ENCODE measurements at regions not wholly inside any gene's neighbourhood (a gene's known extent, or its start where the extent isn't known, plus 50 kb on each side); places are given as distances from the start of the nearest gene placed in this dataset.

DNA sequence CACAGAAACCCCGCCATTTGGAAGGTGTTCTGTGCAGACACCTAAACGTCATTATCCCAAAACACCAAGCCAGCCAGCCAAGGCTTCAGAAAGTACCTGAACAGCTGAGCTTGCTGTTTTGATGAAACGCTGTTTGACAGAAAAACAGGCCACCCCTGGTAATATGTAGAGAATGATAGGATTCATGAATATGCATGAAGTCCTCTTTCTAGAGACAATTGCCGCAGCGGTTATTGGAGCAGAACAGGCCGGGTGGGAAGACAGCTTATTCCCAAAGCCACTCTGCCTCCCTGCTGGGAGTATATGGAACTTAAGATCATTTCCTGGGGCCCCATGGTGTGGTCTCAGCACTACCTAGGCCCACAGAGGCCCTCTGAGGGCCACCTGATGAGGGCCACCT lies 229.5 kb downstream of the UQCRFS1 start:
- in situ Hi-C loops (cut with MboI; ENCODE audit: low sequenced_read_pairs), result no loop called here

DNA sequence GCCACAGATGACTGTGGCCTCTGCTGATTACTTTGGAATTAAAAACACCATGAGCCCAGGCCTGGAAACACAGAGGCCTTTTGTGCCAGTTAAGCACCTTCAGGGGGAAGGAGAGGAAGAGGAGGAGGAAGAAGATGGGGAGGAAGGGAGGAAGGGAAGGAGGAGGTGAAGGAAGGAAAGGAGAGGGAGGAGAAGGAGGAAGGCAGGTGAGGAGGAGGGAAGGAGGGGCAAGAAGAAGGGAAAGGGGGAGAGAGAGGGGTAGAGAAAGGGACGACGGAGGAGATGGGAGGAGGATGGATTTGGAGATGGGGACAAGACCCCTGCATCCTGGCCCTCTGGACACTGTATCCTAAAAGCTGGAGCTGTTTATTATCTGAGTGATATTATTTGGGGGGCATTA lies 231.0 kb downstream of the UQCRFS1 start:
- in situ Hi-C loops (cut with MboI; ENCODE audit: low sequenced_read_pairs), result no loop called here

DNA sequence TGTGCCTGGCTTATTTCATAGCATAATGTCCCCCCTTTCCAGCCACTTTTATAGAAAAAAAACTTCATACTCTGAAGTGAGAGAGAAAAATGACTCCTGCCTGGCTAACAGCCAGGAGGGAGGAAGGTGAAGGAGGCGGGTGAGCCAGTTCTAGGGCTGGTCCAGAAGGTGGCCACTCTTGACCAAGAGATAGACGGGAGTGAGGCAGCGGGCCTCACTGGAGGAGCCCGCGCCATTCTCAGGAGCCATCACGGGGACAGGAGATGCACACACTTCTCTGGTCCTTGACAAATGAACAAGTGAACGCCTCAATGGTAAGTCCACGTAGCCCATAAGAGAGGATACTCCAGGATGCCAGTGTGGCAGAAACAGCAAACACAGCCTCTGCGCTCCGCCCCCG lies 231.4 kb downstream of the UQCRFS1 start:
- in situ Hi-C loops (cut with MboI; ENCODE audit: low sequenced_read_pairs), result no loop called here

- in situ Hi-C loops (cut with MboI; ENCODE audit: low sequenced_read_pairs), result no loop called here
Measured at GRCh38 chr19:28980236-28980868, 232.6 kb downstream of the UQCRFS1 start.

DNA sequence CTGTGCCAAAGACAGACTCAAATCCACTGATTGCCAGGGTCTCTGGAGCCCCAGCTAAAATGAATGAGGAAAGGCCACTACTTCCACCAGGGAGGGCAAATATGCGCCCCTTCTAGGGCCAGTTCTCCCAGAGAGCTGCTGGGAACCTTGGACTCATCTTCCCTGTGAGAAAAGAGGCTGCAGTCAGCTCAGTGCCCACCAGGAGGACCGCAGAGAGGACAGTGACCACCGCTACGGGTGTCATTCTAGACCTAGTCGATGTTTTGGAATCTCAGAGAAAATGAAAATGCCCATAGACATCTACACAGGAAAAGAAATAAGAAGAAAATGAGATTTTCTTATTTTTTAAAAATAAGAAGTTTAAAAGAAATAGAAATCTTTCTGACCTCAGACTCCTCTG lies 235.1 kb downstream of the UQCRFS1 start:
- in situ Hi-C loops (cut with MboI; ENCODE audit: low sequenced_read_pairs), result no loop called here

DNA sequence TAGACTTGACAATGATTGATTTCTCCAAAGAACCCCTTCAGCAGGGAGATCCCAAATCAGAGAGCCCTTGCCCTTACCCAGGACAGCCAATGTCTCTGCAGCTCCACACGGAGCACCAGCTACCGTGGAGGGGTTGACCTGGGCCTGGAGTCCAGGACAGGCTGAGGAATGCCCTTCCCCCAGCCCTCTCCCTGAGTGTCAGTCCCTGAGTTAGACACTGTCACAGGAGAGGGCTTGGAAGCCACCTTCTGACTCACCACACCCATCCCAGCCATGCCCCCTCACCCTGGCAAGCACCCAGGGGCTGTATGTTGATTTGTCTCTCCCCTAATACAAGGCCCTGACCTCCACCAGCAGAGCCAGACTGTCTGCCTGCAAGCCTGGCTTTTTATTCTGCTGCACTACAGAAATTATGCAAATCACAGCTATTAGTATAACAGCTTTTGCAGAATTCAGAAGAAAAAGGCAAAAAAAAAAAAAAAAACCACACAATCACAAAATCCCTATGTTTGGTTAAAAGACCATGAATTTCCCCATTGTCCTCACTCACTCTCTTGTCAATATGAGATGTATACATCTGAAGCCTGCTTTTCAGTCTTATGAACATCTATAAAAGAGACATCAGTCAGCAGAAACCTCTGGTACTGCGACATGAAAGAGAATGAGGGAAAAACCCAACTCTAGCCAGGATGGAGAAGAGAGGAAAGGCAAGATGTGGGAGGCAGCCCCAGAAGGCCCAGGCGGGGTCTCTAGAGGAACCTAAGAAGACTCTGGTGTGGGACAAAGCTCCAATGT lies 240.7 kb downstream of the UQCRFS1 start:
- in situ Hi-C loops (cut with MboI; ENCODE audit: low sequenced_read_pairs), result no loop called here

DNA sequence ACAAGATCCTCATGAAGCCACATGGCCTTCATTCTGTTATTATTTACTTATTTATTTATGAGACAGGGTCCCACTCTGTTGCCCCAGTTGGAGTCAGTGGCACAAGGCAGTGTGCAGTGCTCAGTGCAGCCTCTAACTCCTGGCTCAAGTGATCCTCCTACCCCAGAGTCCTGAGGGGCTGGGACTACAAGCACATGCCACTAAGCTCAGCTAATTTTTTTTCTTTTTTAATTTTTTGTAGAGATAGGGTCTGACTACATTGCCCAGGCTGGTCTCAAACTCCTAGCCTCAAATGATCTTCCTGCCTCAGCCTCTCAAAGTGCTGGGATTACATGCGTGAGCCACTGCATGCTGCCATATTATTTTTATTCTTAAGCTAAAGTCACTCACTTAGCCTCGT lies 241.4 kb downstream of the UQCRFS1 start:
- in situ Hi-C loops (cut with MboI; ENCODE audit: low sequenced_read_pairs), result no loop called here

GRCh38 chr19:28971049-28971448 lies 241.9 kb downstream of the UQCRFS1 start:
- in situ Hi-C loops (cut with MboI; ENCODE audit: low sequenced_read_pairs), result no loop called here

DNA sequence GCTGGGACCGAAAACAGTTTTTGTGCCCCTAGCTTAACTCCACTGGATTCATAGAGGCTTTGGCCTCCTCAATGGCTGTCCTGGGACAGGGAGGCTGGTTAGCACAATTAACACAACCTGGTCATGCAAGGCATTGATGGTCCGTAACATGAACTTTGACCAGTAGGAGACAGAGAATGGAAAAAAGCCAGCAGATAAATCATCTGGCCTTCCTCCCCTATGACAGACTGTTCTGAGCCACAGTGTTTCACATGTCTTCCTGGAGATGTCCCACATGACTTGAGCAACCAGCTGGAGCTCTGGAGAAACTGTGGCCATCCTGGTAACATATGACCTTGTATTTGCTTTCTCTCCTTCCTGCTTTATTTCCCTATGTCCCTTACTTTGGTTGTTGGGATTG lies 244.2 kb downstream of the UQCRFS1 start:
- in situ Hi-C loops (cut with MboI; ENCODE audit: low sequenced_read_pairs), result no loop called here

- in situ Hi-C loops (cut with MboI; ENCODE audit: low sequenced_read_pairs), result no loop called here
Measured at GRCh38 chr19:28966737-28967399, 246.1 kb downstream of the UQCRFS1 start.

- in situ Hi-C loops (cut with MboI; ENCODE audit: low sequenced_read_pairs), result no loop called here
Measured at GRCh38 chr19:28964500-28964899, 248.5 kb downstream of the UQCRFS1 start.

DNA sequence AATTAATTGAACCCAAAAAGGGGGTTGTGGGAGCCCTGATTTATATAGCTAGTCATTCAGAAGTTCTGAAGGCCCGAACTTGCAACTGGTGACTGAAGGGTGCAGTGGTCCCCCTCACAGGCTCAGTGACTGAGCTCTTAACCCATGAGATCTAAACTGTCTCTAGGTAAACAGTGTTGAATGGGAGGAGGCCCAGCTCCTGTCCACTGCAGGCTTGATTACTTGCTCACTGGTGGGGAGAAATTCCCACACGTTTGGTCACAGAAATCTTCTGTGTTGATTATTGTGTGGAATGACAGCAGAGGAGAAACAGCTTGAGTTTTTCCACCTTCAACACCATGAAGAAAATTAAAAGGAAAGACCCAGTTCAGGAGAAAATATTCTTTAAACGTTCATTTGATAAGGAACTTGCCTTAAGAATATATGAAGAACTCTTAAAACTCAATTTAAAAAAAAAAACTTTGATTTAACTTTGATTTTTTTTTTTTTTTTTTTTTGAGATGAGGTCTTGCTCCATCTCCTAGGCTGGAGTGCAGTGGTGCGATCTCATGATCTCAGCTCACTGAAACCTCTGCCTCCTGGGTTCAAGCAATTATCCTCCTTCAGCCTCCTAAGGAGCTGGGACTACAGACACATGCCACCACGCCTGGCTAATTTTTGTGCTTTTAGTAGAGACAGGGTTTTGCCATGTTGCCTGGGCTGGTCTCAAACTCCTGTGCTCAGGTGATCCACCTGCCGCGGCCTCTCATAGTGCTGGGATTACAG lies 249.3 kb downstream of the UQCRFS1 start:
- in situ Hi-C loops (cut with MboI; ENCODE audit: low sequenced_read_pairs), result no loop called here

DNA sequence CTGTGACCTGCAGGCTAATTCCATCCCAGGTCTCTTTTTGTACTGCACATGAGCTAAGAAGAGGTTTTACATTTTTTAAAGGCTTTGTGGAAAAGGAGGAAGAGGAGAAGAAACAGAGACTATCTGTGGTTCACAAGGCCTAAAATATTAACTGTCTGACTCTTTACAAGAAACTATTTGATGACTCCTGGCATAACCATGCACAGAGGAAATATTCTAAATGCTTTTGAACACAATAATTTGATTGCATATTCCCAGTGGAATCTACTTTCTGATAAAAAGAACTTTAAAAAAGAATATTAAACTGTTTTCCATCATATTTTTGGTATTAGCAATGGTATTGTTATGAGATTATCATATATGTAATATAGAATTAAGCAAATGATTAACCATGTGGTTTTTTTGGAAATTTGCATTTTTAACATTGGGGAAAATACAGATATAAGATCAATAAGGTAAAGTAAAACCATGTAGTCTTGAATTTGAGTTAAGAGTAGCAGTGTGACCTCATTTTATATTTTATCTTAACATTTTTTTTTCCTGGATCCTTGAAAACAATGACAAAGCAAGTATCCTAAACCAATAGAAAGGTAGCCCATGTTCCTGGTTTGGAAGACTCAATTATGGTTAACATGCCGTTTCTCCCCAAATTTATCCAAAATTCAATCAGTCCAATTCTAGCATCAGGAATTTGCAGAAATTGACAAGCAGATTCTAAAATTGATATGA lies 251.0 kb downstream of the UQCRFS1 start:
- in situ Hi-C loops (cut with MboI; ENCODE audit: low sequenced_read_pairs), result no loop called here

DNA sequence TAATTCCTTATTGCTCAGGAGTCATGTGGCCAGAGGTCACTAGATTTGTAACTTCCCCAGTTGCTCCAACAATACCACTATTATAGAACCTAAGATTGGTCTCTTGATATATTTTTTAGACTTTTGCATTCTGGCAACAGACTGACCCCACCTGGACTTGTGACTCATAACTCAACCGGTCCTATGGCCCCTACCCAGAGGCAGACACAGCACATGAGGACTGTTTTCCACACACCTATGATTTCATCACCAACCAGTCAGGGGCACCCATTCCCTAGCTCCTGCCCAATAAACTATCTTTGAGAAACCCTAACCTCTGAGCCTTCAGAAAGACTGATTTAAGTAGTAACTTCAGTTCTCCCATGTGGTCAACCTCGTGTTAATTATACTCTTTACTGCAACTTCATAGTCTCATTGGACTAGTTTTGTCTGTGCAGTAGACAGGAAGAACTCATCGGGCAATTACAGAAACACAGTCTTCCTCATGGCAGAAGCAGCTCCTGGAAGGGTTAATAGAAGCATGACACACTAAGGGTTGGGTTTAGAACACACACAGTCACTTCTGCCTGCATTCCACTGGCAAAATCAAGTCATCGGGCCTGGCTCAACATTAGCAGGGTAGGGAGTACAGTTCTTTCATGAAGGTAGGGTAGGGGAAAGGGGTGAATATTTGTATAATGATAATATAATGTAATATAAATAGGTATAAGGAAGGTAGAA lies 251.8 kb downstream of the UQCRFS1 start:
- in situ Hi-C loops (cut with MboI; ENCODE audit: low sequenced_read_pairs), result no loop called here

DNA sequence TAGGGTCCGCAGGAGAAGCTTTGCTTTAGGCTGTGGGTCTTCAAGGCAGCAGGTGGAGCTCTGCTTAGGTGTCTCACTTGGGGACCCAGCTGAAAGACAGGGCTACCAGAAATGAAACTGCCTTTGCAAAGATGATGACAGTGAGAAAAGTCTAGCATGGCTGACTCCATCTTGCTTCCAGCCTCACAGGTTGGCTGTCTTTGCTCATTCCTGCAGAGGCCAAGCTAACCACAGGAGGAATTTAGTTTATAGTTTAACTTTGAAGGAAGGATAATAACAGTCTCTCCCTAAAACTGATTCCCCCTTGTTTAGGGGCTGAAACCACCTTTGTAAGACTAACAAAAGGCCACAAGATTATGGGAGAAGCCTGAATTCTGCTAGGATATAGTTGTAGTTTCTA lies 252.4 kb downstream of the UQCRFS1 start:
- in situ Hi-C loops (cut with MboI; ENCODE audit: low sequenced_read_pairs), result no loop called here

DNA sequence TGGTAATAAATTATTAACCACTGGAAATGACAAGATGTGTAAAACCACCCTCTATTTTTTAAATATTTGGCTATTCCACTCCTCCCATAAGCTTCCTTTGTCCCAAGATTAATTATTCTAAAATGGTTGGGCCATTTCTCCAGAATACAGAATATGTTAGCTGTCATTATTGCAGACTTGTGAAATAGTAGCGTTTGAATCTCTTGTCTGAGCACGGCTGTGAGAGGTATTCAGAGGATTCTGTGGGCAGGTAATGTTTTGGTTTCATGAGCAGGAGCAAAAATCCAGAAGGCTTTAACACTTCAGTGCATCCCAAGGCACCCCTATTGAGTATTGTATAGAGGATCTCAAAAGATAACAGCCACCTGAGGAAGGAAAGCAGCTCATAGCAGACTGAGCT lies 256.0 kb downstream of the UQCRFS1 start:
- in situ Hi-C loops (cut with MboI; ENCODE audit: low sequenced_read_pairs), result no loop called here

GRCh38 chr19:28956421-28956820 lies 256.5 kb downstream of the UQCRFS1 start:
- in situ Hi-C loops (cut with MboI; ENCODE audit: low sequenced_read_pairs), result no loop called here

DNA sequence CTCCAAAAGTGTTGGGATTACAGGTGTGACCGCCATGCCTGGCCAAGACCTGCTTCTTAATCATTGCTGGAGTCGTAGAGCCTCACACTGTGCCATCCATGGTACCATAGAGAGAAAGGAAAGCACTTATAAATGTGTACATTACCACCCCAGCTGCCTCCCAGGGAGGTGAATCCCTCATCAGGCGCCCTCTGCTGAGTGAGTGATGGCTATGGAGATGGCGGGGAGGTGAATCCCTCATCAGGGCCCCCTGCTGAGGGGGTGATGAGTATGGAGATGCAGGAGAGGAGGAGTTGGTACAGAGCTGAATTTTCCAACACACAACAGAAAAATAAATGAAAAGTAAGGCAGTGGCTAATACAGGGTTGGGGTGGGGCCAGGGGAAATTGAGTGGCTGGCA lies 263.4 kb downstream of the UQCRFS1 start:
- in situ Hi-C loops (cut with MboI; ENCODE audit: low sequenced_read_pairs), result no loop called here

DNA sequence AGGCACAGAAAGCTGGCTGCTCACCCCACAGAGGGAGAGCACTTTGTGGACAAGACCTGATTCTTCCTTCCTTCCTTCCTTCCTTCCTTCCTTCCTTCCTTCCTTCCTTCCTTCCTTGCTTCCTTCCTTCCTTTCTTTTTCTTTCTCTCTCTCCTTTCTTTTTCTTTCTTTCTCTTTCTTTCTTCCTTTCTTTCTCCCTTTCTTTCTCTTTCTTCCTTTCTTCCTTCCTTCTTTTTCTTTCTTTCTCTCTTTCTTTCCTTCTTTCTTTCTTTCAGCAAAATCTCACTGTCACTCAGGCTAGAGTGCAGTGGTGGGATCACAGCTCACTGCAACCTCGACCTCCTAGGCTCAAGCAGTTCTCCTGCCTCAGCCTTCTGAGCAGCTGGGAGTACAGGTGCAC lies 263.9 kb downstream of the UQCRFS1 start:
- in situ Hi-C loops (cut with MboI; ENCODE audit: low sequenced_read_pairs), result no loop called here

DNA sequence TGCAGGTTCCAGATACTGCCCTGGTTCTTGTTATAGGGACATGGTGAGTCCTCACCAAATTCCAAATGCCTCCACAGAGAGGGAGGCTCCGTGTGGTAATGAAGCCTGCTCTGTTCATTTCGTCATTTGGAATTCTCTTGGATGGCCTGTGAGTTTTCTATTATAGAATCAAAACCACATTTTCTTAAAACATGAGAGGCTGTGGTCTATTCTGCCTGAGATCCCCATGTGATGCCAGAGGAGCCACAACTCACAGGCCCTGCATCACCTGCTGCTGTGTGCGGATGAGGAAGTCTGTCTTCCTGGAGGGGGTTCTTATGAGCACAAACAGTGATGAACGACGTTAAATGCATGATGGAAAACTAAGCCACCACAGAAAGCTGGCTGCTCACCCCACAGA lies 264.4 kb downstream of the UQCRFS1 start:
- in situ Hi-C loops (cut with MboI; ENCODE audit: low sequenced_read_pairs), result no loop called here

Measured in HL-60/S4 treated with phorbol 12-myristate 13-acetate at 8.2 ng/mL for 4 days and 3 days (cell line).